WTC11 (cell line): ENCODE measurements at regions not wholly inside any gene's neighbourhood (a gene's known extent, or its start where the extent isn't known, plus 50 kb on each side); places are given as distances from the start of the nearest gene placed in this dataset.
A peak's percentile ranks its signal among the peaks of the same experiment; 100 is the strongest.

ENCODE experiments used
- ATAC-seq: fragments of 200-7000 bp; cut with Tn5 transposase; 2 replicates; pipeline ENCODE4 v1.10.0; 2021; ENCODE audit warnings: mild to moderate bottlenecking, moderate library complexity
- CTCF ChIA-PET: fragments of 300-600 bp; sonication (Branson Sonifier 250); formaldehyde crosslinking; loops from one replicate; lab custom pipeline; 2021; ENCODE audit warnings: antibody characterized with exemption; lab: Charles Lee
- POLR2A ChIA-PET: fragments of 350-600 bp; sonication (Branson Sonifier 250); formaldehyde crosslinking; loops from one replicate; lab custom pipeline; 2021; ENCODE audit warnings: antibody characterized with exemption; lab: Charles Lee
- DNase-seq: peaks from one replicate; pipeline ENCODE4 v3.0.0; 2021; ENCODE audit warnings: low spot score
- H3K27ac Mint-ChIP-seq: 2 replicates; pipeline ENCODE4 v1.8.0; 2021; ENCODE audit warnings: mixed read lengths
- H3K27me3 Mint-ChIP-seq: 2 replicates; pipeline ENCODE4 v1.8.0; 2021; ENCODE audit warnings: low read depth, mild to moderate bottlenecking, moderate library complexity, mixed read lengths
- H3K36me3 Mint-ChIP-seq: 2 replicates; pipeline ENCODE4 v1.8.0; 2021; ENCODE audit warnings: mixed read lengths
- H3K4me1 Mint-ChIP-seq: 2 replicates; pipeline ENCODE4 v1.8.0; 2022; ENCODE audit warnings: mixed read lengths
- H3K4me3 Mint-ChIP-seq: 2 replicates; pipeline ENCODE4 v1.8.0; 2021; ENCODE audit warnings: mild to moderate bottlenecking, moderate library complexity, mixed read lengths
- H3K9me3 Mint-ChIP-seq: 2 replicates; pipeline ENCODE4 v1.8.0; 2021; ENCODE audit warnings: mixed read lengths
- ELF4 ChIP-seq: sonication (generic); formaldehyde crosslinking; IDR thresholded peaks from 2 replicates; pipeline ENCODE4 v1.8.1; 2022; ENCODE audit warnings: low read depth, mild to moderate bottlenecking, moderate library complexity, missing genetic modification reagents
- FOXP1 ChIP-seq: sonication (generic); formaldehyde crosslinking; IDR thresholded peaks from 2 replicates; pipeline ENCODE4 v1.8.0; 2022; ENCODE audit warnings: missing genetic modification reagents, mild to moderate bottlenecking, moderate library complexity, borderline replicate concordance
- GABPB1 ChIP-seq: sonication (generic); formaldehyde crosslinking; IDR thresholded peaks from 2 replicates; pipeline ENCODE4 v1.8.1; 2023; ENCODE audit warnings: mild to moderate bottlenecking, missing genetic modification reagents
- MXD4 ChIP-seq: fragments of 250-450 bp; sonication (Bioruptor Pico); IDR thresholded peaks from 2 replicates; pipeline ENCODE4 v1.8.0; 2021; ENCODE audit warnings: mild to moderate bottlenecking, moderate library complexity, borderline replicate concordance
- MYBL2 ChIP-seq: sonication (generic); formaldehyde crosslinking; IDR thresholded peaks from 2 replicates; pipeline ENCODE4 v1.8.1; 2023; ENCODE audit warnings: mild to moderate bottlenecking, moderate library complexity, missing genetic modification reagents
- NR2C2 ChIP-seq: sonication (generic); formaldehyde crosslinking; IDR thresholded peaks from 2 replicates; pipeline ENCODE4 v1.8.0; 2022; ENCODE audit warnings: mild to moderate bottlenecking, missing genetic modification reagents
- NR3C1 ChIP-seq: sonication (generic); formaldehyde crosslinking; conservative IDR thresholded peaks from 2 replicates; pipeline ENCODE4 v1.8.1; 2023; ENCODE audit warnings: low read depth, mild to moderate bottlenecking, missing genetic modification reagents
- SOX15 ChIP-seq: fragments of 250-450 bp; sonication (Bioruptor Pico); IDR thresholded peaks from 2 replicates; pipeline ENCODE4 v1.9.0; 2021; ENCODE audit warnings: mild to moderate bottlenecking
- ZBTB21 ChIP-seq: sonication (generic); formaldehyde crosslinking; IDR thresholded peaks from 2 replicates; pipeline ENCODE4 v1.8.1; 2023; ENCODE audit warnings: mild to moderate bottlenecking, missing genetic modification reagents, borderline replicate concordance
- ZNF121 ChIP-seq: sonication (generic); formaldehyde crosslinking; IDR thresholded peaks from 2 replicates; pipeline ENCODE4 v1.8.0; 2023; ENCODE audit warnings: missing genetic modification reagents
- ZNF416 ChIP-seq: fragments of 250-450 bp; sonication (Bioruptor Pico); IDR thresholded peaks from 2 replicates; pipeline ENCODE4 v1.9.0; 2021; ENCODE audit warnings: mild to moderate bottlenecking, inconsistent platforms
- TF ChIP-seq, protein P1 (sequence below): fragments of 250-450 bp; sonication (Bioruptor Pico); IDR thresholded peaks from 2 replicates; pipeline ENCODE4 v1.9.0; 2021; ENCODE audit warnings: moderate library complexity, mild to moderate bottlenecking, inconsistent platforms, borderline replicate concordance
- TF ChIP-seq, protein P2 (sequence below): sonication (generic); formaldehyde crosslinking; IDR thresholded peaks from 2 replicates; pipeline ENCODE4 v1.8.0; 2022; ENCODE audit warnings: missing genetic modification reagents
- TF ChIP-seq, protein P3 (sequence below): sonication (generic); formaldehyde crosslinking; IDR thresholded peaks from 2 replicates; pipeline ENCODE4 v1.8.0; 2023; ENCODE audit warnings: missing genetic modification reagents

DNA sequence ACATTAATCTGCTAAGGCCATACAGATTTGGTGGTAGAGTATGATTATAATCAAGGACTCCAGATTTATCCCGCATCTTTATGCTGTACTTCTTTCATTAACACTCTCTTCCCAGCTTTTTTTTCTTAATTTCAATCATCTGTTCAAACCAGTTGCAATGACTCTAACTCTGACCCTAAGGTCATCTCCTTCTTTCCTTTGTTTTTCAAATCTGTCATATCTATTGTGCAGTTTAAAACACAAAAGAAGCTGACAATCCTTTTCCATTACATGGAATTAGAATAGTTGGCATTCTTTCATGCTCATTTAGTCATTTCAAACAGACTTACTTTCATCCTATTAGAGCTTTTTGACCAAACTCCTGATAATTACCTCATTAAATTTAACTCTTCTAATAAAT is 53.6 kb upstream of the GRM5 start:
- Mint-ChIP-seq H3K36me3 (peaks cover 5% of the 10 kb centered on the region), H3K4me3 (no peak overlapping the region), H3K4me1 (peaks cover 5% of the 10 kb centered on the region), H3K27ac (no peak overlapping the region), H3K9me3 (peaks cover 8% of the 10 kb centered on the region; the same call in 1 of the 2 replicates)
- POLR2A ChIA-PET, result no interaction called here
- TF ChIP-seq SOX15 (CRISPR knock-in tag), result no peak
- TF ChIP-seq ELF4 (CRISPR knock-in tag), result no peak
- TF ChIP-seq, protein P1, sequence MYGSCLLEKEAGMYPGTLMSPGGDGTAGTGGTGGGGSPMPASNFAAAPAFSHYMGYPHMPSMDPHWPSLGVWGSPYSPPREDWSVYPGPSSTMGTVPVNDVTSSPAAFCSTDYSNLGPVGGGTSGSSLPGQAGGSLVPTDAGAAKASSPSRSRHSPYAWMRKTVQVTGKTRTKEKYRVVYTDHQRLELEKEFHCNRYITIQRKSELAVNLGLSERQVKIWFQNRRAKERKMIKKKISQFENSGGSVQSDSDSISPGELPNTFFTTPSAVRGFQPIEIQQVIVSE (CRISPR knock-in tag), result no peak
- TF ChIP-seq ZBTB21 (CRISPR knock-in tag), result no peak
- TF ChIP-seq, protein P2, sequence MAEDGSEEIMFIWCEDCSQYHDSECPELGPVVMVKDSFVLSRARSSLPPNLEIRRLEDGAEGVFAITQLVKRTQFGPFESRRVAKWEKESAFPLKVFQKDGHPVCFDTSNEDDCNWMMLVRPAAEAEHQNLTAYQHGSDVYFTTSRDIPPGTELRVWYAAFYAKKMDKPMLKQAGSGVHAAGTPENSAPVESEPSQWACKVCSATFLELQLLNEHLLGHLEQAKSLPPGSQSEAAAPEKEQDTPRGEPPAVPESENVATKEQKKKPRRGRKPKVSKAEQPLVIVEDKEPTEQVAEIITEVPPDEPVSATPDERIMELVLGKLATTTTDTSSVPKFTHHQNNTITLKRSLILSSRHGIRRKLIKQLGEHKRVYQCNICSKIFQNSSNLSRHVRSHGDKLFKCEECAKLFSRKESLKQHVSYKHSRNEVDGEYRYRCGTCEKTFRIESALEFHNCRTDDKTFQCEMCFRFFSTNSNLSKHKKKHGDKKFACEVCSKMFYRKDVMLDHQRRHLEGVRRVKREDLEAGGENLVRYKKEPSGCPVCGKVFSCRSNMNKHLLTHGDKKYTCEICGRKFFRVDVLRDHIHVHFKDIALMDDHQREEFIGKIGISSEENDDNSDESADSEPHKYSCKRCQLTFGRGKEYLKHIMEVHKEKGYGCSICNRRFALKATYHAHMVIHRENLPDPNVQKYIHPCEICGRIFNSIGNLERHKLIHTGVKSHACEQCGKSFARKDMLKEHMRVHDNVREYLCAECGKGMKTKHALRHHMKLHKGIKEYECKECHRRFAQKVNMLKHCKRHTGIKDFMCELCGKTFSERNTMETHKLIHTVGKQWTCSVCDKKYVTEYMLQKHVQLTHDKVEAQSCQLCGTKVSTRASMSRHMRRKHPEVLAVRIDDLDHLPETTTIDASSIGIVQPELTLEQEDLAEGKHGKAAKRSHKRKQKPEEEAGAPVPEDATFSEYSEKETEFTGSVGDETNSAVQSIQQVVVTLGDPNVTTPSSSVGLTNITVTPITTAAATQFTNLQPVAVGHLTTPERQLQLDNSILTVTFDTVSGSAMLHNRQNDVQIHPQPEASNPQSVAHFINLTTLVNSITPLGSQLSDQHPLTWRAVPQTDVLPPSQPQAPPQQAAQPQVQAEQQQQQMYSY (CRISPR knock-in tag), result no peak
- no peak for TF ChIP-seq MYBL2
- no peak for TF ChIP-seq GABPB1 (CRISPR knock-in tag)
- no peak for TF ChIP-seq MXD4 (CRISPR knock-in tag)
- no peak for TF ChIP-seq ZNF121 (CRISPR knock-in tag)
- TF ChIP-seq, all 79 proteins: peak for 0
- DNase-seq, result no peak
- no peak for ATAC-seq
- CTCF ChIA-PET, result no interaction called here
- H3K27me3 Mint-ChIP-seq, result no peaks in the 10 kb centered on the region; the same call in 1 of the 2 replicates

DNA sequence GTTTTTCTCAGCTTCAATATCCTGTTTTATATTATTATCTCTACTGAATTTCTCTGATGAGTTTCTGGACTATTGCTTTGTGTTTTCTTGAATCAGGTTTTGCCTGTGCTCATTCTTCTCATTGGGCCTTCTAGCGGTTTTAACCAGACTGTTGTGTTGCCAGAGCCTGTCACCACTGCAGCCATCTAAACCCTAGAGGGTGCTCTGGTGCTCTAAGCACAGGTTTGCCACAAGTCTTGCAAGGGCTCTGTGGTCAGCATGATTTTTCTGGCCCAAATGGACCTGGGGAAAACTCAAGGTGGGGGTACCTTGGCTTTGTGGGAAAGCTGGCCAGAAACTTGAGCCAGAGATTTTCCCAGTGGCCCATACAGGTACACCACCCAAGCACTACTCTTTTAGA is 52.4 kb upstream of the TYR start:
- CTCF ChIA-PET, result no interaction called here
- H3K27me3 Mint-ChIP-seq, result no peaks in the 10 kb centered on the region; the same call in 1 of the 2 replicates
- no peak for TF ChIP-seq NR3C1 (CRISPR knock-in tag)
- TF ChIP-seq, protein P3, sequence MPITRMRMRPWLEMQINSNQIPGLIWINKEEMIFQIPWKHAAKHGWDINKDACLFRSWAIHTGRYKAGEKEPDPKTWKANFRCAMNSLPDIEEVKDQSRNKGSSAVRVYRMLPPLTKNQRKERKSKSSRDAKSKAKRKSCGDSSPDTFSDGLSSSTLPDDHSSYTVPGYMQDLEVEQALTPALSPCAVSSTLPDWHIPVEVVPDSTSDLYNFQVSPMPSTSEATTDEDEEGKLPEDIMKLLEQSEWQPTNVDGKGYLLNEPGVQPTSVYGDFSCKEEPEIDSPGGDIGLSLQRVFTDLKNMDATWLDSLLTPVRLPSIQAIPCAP, result no peak
- TF ChIP-seq FOXP1 (CRISPR knock-in tag), result no peak
- TF ChIP-seq ZNF416 (CRISPR knock-in tag), result no peak
- TF ChIP-seq NR2C2 (CRISPR knock-in tag), result no peak
- no peaks in the 10 kb centered on the region for H3K36me3 Mint-ChIP-seq
- H3K4me3 Mint-ChIP-seq, result no peak overlapping the region
- no peaks in the 10 kb centered on the region; the same call in 1 of the 2 replicates for H3K4me1 Mint-ChIP-seq
- POLR2A ChIA-PET, result no interaction called here
- H3K27ac Mint-ChIP-seq, result no peak overlapping the region
- ATAC-seq, result peak; percentile 91
- no peaks in the 10 kb centered on the region for H3K9me3 Mint-ChIP-seq
- DNase-seq, result peak; percentile 25
